ENCODE measurements at regions not wholly inside any gene's neighbourhood (a gene's known extent, or its start where the extent isn't known, plus 50 kb on each side); places are given as distances from the start of the nearest gene placed in this dataset.

- Mint-ChIP-seq H3K27me3 (ENCODE audit: unreplicated experiment) (no peaks in the 10 kb centered on the region), H3K4me3 (ENCODE audit: low read depth, unreplicated experiment) (peak overlapping the region; percentile 25), H3K9me3 (ENCODE audit: low read depth, unreplicated experiment) (peaks cover 3% of the 10 kb centered on the region), H3K4me1 (ENCODE audit: low read depth, unreplicated experiment) (peaks cover 43% of the 10 kb centered on the region), H3K36me3 (ENCODE audit: insufficient read depth, unreplicated experiment) (peaks cover 5% of the 10 kb centered on the region), H3K27ac (ENCODE audit: unreplicated experiment) (peak overlapping the region; percentile 67)
- CTCF ChIA-PET: interaction anchor here (0.9 kb wide), 1 partner anchor 225 kb away, joined by 3 read pairs; no protein-coding TSS in a partner anchor
- no peak for TF ChIP-seq CTCF (IDR thresholded peaks at IDR 0.05; ENCODE audit: unreplicated experiment)
- intact Hi-C loops (cut with micrococcal nuclease; ENCODE audit: unreplicated experiment): loop anchor here (5.0 kb wide), 5 partner anchors 231 to 684 kb away; no protein-coding TSS in a partner anchor
- BruUV-seq (replicated peaks): no TSS peak
- DNase-seq: peak; percentile 10
These were observed 680.9 kb downstream of the IRS1 start for GRCh38 chr2:226118471-226119429.

GRCh38 chr2:226117510-226118065 lies 682.0 kb downstream of the IRS1 start:
- CTCF ChIA-PET: no interaction called here
- no peaks in the 10 kb centered on the region for H3K27me3 Mint-ChIP-seq (ENCODE audit: unreplicated experiment)
- no peak for DNase-seq
- peaks cover 43% of the 10 kb centered on the region for H3K4me1 Mint-ChIP-seq (ENCODE audit: low read depth, unreplicated experiment)
- peaks cover 5% of the 10 kb centered on the region for H3K36me3 Mint-ChIP-seq (ENCODE audit: insufficient read depth, unreplicated experiment)
- no TSS peak for BruUV-seq (replicated peaks)
- no peak for TF ChIP-seq CTCF (IDR thresholded peaks at IDR 0.05; ENCODE audit: unreplicated experiment)
- intact Hi-C loops (cut with micrococcal nuclease; ENCODE audit: unreplicated experiment): loop anchor here (5.0 kb wide), 5 partner anchors 230 to 685 kb away; no protein-coding TSS in a partner anchor
- no peaks in the 10 kb centered on the region for H3K9me3 Mint-ChIP-seq (ENCODE audit: low read depth, unreplicated experiment)
- no peak overlapping the region for H3K4me3 Mint-ChIP-seq (ENCODE audit: low read depth, unreplicated experiment)
- peak overlapping the region; percentile 67 for H3K27ac Mint-ChIP-seq (ENCODE audit: unreplicated experiment)

- Mint-ChIP-seq H3K4me3 (ENCODE audit: low read depth, unreplicated experiment) (no peak overlapping the region), H3K4me1 (ENCODE audit: low read depth, unreplicated experiment) (peaks cover 43% of the 10 kb centered on the region), H3K9me3 (ENCODE audit: low read depth, unreplicated experiment) (no peaks in the 10 kb centered on the region), H3K27ac (ENCODE audit: unreplicated experiment) (no peak overlapping the region), H3K27me3 (ENCODE audit: unreplicated experiment) (no peaks in the 10 kb centered on the region), H3K36me3 (ENCODE audit: insufficient read depth, unreplicated experiment) (peaks cover 5% of the 10 kb centered on the region)
- CTCF ChIA-PET: no interaction called here
- intact Hi-C loops (cut with micrococcal nuclease; ENCODE audit: unreplicated experiment): loop anchor here (5.0 kb wide), 5 partner anchors 229 to 686 kb away; no protein-coding TSS in a partner anchor
- no TSS peak for BruUV-seq (replicated peaks)
- no peak for TF ChIP-seq CTCF (IDR thresholded peaks at IDR 0.05; ENCODE audit: unreplicated experiment)
- no peak for DNase-seq
These were observed 683.3 kb downstream of the IRS1 start for GRCh38 chr2:226116346-226116745.

GRCh38 chr2:226115832-226116200 lies 683.8 kb downstream of the IRS1 start:
- DNase-seq: no peak

More at GRCh38 chr2:226115832-226116200, 683.8 kb downstream of the IRS1 start:
- no peak for TF ChIP-seq CTCF (IDR thresholded peaks at IDR 0.05; ENCODE audit: unreplicated experiment)
- intact Hi-C loops (cut with micrococcal nuclease; ENCODE audit: unreplicated experiment): loop anchor here (2.0 to 5.0 kb wide), 6 partner anchors 229 to 686 kb away; no protein-coding TSS in a partner anchor
- Mint-ChIP-seq H3K4me3 (ENCODE audit: low read depth, unreplicated experiment) (peak overlapping the region; percentile 45), H3K9me3 (ENCODE audit: low read depth, unreplicated experiment) (no peaks in the 10 kb centered on the region), H3K27me3 (ENCODE audit: unreplicated experiment) (no peaks in the 10 kb centered on the region), H3K27ac (ENCODE audit: unreplicated experiment) (peak overlapping the region; percentile 96), H3K4me1 (ENCODE audit: low read depth, unreplicated experiment) (peaks cover 43% of the 10 kb centered on the region), H3K36me3 (ENCODE audit: insufficient read depth, unreplicated experiment) (peaks cover 5% of the 10 kb centered on the region)
- CTCF ChIA-PET: interaction anchor here (0.7 to 1.4 kb wide), 4 partner anchors 21 to 698 kb away, joined by 3 to 5 read pairs (median 3); no protein-coding TSS in a partner anchor
- no TSS peak for BruUV-seq (replicated peaks)

All from Calu3 (cell line).